ENCODE measurements at regions not wholly inside any gene's neighbourhood (a gene's known extent, or its start where the extent isn't known, plus 50 kb on each side); places are given as distances from the start of the nearest gene placed in this dataset.
A peak's percentile ranks its signal among the peaks of the same experiment; 100 is the strongest.
"Not testable (repeated sequence)": the region's sequence is repeated elsewhere in the genome, so short reads cannot be mapped to it uniquely, and the experiment has no call there.

DNA sequence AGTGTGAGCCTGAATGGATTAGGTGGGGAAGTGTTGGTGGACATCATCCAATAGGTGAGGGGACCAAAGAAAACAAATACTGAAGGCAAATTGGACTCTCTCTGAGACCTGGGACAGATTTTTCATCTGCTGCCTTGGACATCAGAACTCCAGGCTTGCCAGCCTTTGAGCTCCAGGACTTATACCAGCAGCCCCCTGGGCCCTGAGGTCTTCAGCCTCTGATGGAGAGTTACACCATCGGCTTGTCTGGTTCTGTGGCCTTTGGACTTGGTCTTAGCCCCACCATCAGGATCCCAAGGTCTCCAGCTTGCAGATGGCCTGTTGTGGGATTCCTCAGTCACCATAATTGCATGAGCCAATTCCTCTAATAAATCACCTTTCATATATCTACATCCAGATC, 80.8 kb upstream of the SLC8A3 start:
- DNase-seq = no peak

GRCh38 chr14:70268760-70269159, 80.0 kb upstream of the SLC8A3 start:
- no peak for DNase-seq

DNA sequence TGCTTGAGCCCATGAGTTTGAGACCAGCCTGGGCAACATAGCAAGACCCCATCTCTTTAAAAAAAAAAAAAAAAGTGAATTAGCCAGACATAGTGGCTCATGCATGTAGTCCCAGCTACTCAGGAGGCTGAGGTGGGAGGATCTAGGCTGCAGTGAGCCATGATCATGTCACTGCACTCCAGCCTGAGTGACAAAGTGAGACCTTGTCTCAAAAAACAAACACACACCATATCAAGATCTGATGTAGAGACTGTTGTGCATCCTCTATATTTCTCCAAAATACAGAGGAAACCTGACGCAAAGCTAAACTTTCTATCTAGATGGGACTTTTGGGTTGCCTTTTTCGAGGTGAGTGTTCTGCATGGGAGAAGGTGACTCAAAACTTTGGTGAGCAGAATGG, 77.4 kb upstream of the SLC8A3 start:
- DNase-seq = no peak

DNA sequence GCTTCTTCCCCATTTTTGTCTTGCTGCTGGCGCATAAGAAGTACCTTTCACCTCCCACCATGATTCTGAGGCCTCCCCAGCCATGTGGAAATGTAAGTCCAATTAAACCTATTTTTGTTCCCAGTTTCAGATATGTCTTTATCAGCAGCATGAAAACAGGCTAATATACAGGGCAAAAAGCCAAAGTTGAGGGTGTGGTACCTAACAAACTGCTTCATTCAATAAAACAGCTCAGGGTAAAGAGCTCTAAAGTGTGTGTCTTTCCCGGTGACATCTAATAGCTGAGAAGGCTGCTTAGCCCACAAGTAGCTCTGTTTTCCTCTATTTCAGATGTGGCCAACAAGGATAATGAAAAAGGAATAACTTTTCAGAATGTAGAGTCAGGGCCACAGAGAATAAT, 76.7 kb upstream of the SLC8A3 start:
- DNase-seq = no peak

DNA sequence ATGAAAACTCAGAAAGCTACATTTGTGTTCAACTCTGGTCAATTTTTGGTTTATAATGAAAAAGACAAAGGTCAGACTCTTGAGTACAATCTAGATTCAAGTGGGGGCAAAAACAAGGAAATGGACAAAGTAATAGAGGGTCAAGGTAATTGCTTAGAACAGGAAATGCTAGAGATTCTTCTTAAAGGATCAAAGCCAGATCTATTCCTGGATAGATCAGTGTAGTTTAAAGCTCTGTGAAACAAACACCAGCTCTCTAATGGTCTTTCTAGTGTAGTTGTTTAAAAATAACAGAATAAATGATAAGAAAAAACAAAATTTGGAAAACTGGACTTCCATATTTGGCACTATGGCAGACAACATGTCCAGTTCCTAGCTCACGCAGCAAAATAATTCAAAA, 70.7 kb upstream of the SLC8A3 start:
- DNase-seq = no peak

DNA sequence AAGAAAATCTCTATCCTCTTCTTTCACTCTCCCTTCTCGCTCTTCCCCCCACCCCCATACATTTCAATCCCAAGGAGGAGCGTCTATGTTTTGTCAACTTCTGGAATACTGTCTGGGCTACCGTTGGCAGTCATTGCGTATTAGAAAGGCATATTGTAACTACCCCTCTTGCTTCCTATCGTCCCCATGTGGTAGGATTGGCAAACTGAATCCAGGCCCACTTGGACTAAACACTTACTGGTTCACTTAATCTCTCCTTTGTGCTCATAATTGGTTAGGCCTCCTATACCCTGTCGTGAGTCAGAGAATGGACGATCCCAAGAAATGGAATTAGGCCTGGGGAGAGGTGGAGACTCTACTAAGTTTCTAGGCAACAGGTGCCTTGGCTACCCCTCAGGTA, 68.8 kb upstream of the SLC8A3 start:
- DNase-seq = no peak

- no peak for DNase-seq
Measured at GRCh38 chr14:70256601-70257000, 67.8 kb upstream of the SLC8A3 start.

- peak; percentile 16 for DNase-seq
Measured at GRCh38 chr14:70255071-70256057, 66.6 kb upstream of the SLC8A3 start.

- DNase-seq = no peak
Measured at GRCh38 chr14:70254476-70254961, 65.8 kb upstream of the SLC8A3 start.

GRCh38 chr14:70253547-70253946, 64.8 kb upstream of the SLC8A3 start:
- not testable (repeated sequence) for DNase-seq

GRCh38 chr14:70245026-70245425, 56.3 kb upstream of the SLC8A3 start:
- DNase-seq = no peak

DNA sequence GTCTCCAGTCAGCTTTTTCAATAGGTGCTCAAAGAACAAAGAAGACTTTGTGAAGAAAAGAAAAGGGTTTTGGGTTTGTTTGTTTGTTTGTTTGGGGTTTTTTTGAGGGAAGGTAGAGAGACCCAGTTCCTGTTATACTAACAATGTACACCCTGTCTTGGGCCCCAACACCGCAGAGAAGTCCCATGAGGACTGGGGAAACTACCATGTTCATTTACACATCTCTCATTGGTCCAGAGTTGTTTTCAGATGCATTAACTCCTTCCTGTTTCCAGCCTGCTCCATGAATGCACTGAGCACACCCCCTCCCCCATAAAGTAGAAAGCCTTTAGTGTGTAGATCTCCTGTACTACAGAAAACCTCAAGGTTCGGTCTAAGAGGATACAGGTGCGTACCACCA, 51.1 kb upstream of the SLC8A3 start:
- DNase-seq = no peak

DNA sequence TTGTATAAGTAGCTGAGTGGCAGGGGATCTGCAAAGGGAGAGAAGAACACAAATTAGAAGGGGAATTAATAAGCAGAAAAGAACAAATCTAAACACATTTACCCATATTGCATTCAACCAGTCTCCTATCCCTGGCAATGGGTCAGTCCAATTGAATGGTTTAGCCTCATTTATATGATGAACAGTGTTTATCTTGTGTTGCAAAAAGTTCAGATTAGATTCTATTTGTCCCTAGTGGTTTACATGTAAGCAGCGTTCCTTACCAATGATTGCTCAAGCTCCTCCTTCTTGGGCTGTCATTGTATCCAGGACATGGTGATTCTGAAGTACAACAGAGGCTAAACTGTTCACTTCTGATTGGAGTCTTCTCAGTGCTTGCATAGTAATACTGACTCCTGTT, 49.9 kb upstream of the SLC8A3 start:
- DNase-seq = not testable (repeated sequence)
